ENCODE measurements at regions not wholly inside any gene's neighbourhood (a gene's known extent, or its start where the extent isn't known, plus 50 kb on each side); places are given as distances from the start of the nearest gene placed in this dataset.

DNA sequence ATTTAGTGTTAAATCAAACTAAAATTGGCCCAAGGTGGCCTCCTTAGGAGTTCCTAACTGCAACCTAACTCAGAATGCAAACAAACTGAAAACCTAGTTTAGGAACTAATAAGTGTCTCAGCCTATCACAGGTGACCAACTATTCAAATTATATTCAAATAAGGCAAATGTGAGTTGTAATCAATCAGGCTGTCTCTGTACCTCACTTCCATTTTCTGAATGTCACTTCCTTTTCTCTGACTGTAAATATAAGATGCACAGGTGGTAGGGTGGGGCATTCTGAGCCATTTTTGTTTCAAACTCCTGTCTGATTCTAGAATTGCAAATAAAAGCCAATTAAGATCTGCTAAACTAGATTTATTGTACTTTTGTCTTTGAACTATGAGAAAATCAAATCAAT is 401.5 kb downstream of the PPP3CA start:
- Mint-ChIP-seq H3K9me3 (no peaks in the 10 kb centered on the region), H3K36me3 (ENCODE audit: low read depth) (no peaks in the 10 kb centered on the region), H3K4me1 (no peaks in the 10 kb centered on the region), H3K4me3 (no peak overlapping the region), H3K27me3 (ENCODE audit: low read depth) (no peaks in the 10 kb centered on the region), H3K27ac (ENCODE audit: unreplicated experiment) (no peak overlapping the region)
- no peak for DNase-seq (ENCODE audit: low read depth, low spot score)
- TF ChIP-seq, protein P1, sequence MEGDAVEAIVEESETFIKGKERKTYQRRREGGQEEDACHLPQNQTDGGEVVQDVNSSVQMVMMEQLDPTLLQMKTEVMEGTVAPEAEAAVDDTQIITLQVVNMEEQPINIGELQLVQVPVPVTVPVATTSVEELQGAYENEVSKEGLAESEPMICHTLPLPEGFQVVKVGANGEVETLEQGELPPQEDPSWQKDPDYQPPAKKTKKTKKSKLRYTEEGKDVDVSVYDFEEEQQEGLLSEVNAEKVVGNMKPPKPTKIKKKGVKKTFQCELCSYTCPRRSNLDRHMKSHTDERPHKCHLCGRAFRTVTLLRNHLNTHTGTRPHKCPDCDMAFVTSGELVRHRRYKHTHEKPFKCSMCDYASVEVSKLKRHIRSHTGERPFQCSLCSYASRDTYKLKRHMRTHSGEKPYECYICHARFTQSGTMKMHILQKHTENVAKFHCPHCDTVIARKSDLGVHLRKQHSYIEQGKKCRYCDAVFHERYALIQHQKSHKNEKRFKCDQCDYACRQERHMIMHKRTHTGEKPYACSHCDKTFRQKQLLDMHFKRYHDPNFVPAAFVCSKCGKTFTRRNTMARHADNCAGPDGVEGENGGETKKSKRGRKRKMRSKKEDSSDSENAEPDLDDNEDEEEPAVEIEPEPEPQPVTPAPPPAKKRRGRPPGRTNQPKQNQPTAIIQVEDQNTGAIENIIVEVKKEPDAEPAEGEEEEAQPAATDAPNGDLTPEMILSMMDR (conservative IDR thresholded peaks at IDR 0.05) = no peak

- Mint-ChIP-seq H3K4me3 (no peak overlapping the region), H3K4me1 (no peaks in the 10 kb centered on the region), H3K27me3 (ENCODE audit: low read depth) (no peaks in the 10 kb centered on the region), H3K9me3 (no peaks in the 10 kb centered on the region), H3K36me3 (ENCODE audit: low read depth) (no peaks in the 10 kb centered on the region), H3K27ac (ENCODE audit: unreplicated experiment) (no peak overlapping the region)
- no peak for DNase-seq (ENCODE audit: low read depth, low spot score)
- TF ChIP-seq, protein P1 (conservative IDR thresholded peaks at IDR 0.05) = no peak
Measured at GRCh38 chr4:100938698-100939097, 408.6 kb downstream of the PPP3CA start.

DNA sequence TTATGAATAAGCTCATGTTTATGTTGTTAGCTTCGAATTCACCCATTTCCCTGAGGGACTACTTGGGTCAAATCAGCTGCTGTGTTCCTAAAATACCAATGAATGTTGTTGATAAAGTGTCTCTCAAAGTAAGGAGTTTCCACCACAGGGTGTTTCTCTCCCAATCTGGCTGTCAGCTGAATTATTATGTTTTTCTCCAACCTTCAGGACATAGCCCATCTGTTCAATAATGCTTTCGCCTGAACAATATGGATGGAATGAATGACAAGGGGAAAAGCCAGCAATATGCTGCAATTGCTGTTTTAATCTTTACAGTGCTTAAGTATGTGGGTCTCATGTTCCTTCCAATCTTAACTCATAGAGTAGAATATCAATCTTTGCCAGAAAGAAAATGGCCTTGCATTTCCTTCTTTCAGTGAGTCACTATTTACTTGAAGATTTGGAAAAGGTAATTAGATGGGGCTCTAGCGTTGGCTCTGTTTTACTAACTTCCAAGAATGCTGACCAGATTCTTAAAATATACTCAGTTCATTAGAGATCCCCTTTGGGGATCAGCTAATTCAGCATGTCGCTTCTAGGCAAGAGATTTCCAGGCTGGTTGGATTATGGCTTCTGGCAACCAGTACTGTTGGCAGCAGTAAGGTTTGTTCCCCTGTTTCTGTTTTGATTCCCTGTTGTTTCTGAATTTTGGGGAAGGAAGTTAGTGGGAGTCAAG is 410.5 kb downstream of the PPP3CA start:
- no peaks in the 10 kb centered on the region for H3K4me1 Mint-ChIP-seq
- TF ChIP-seq, protein P1 (conservative IDR thresholded peaks at IDR 0.05) = no peak
- no peak overlapping the region for H3K27ac Mint-ChIP-seq (ENCODE audit: unreplicated experiment)
- H3K4me3 Mint-ChIP-seq = no peak overlapping the region
- H3K36me3 Mint-ChIP-seq (ENCODE audit: low read depth) = no peaks in the 10 kb centered on the region
- H3K9me3 Mint-ChIP-seq = no peaks in the 10 kb centered on the region
- DNase-seq (ENCODE audit: low read depth, low spot score) = no peak
- no peaks in the 10 kb centered on the region for H3K27me3 Mint-ChIP-seq (ENCODE audit: low read depth)

DNA sequence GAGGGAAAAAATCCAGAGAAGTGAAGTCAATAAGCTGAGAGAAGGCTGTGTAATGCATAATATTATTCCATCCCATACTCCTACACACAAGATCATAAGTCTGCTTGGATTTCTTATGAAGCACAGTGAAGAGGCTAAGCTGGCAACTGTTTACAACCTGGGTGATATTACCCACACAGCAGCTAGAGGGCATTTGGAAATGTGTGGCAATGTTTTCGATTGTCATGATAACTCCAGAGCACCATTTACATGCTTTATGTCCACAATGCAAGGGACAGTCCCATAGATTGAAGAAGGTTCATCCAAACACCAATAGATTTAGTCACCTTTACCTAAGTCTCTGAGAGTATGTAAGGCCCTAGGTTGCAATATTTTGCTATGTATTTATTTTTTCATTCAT is 412.2 kb downstream of the PPP3CA start:
- TF ChIP-seq, protein P1 (conservative IDR thresholded peaks at IDR 0.05) = peak; percentile 21
- Mint-ChIP-seq H3K4me3 (no peak overlapping the region), H3K4me1 (no peaks in the 10 kb centered on the region), H3K27ac (ENCODE audit: unreplicated experiment) (no peak overlapping the region), H3K36me3 (ENCODE audit: low read depth) (no peaks in the 10 kb centered on the region), H3K27me3 (ENCODE audit: low read depth) (no peaks in the 10 kb centered on the region), H3K9me3 (no peaks in the 10 kb centered on the region)
- no peak for DNase-seq (ENCODE audit: low read depth, low spot score)

DNA sequence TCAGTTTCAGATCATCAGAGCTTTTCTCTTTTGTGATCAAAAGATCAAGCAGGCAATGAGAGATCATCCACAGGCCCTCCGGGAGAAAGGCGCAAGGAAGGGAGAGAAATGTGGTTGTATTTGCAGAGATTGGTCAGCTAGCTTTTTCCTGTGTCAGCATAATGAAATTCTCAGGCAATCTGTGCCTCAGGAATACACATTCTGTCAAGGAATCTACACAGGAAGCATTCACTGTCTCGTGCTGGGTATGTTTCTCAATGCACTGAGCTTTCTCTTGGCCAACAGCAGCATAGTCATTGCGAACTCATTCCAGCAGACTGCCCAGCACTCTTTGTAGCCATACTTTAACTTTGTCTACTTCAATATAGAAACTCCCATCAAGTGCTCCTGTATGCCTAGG is 413.7 kb downstream of the PPP3CA start:
- no peak overlapping the region for H3K4me3 Mint-ChIP-seq
- H3K27me3 Mint-ChIP-seq (ENCODE audit: low read depth) = no peaks in the 10 kb centered on the region
- DNase-seq (ENCODE audit: low read depth, low spot score) = no peak
- TF ChIP-seq, protein P1 (conservative IDR thresholded peaks at IDR 0.05) = no peak
- no peak overlapping the region for H3K27ac Mint-ChIP-seq (ENCODE audit: unreplicated experiment)
- H3K9me3 Mint-ChIP-seq = no peaks in the 10 kb centered on the region
- no peaks in the 10 kb centered on the region for H3K36me3 Mint-ChIP-seq (ENCODE audit: low read depth)
- H3K4me1 Mint-ChIP-seq = no peaks in the 10 kb centered on the region
